ENCODE measurements at regions not wholly inside any gene's neighbourhood (a gene's known extent, or its start where the extent isn't known, plus 50 kb on each side); places are given as distances from the start of the nearest gene placed in this dataset.

DNA sequence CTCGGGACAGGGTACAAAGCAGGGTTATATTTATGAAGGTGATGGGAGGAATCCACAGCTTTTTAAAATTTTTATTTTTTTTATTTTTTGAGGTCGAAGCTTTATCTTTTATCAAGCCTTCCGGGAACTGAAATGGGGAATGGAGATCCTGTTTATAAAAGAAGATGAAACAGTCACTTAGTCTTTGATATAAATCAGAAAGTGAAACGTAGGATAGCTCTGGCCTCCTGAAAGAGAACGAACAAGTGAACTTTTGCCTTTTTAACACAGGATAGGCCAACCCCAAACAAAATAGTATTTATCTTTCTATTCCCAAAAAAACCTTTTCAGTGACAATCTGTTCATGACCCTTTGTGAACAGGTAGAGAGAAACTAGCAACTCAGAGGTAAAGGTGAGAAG is 634.0 kb upstream of the LMCD1 start:
- Histone ChIP-seq H3K36me3 (ENCODE audit: control insufficient read depth in 4 of 4, insufficient read depth in 4 of 4, low read length in 4 of 4) (no peaks in the 10 kb centered on the region), H3K9me3 (ENCODE audit: control insufficient read depth in 4 of 4, insufficient read depth in 3 of 4, low read length in 3 of 4) (peaks cover 0 to 5% (median under 1%) of the 10 kb centered on the region in 4 donors), H3K27me3 (ENCODE audit: control insufficient read depth in 3 of 3, insufficient read depth in 3 of 3, low read length in 2 of 3) (no peaks in the 10 kb centered on the region), H3K9ac (ENCODE audit: insufficient read depth in 1 of 2, low read length in 2 of 2) (no peak overlapping the region), H3K4me3 (no peak overlapping the region), H3K4me1 (ENCODE audit: control insufficient read depth in 5 of 5, insufficient read depth in 5 of 5, low read length in 5 of 5) (peaks cover 0 to 6% (median 0%) of the 10 kb centered on the region in 5 donors), H3K27ac (ENCODE audit: low read depth in 1 of 2, low read length in 1 of 2) (no peak overlapping the region)
- TF ChIP-seq, protein P1, sequence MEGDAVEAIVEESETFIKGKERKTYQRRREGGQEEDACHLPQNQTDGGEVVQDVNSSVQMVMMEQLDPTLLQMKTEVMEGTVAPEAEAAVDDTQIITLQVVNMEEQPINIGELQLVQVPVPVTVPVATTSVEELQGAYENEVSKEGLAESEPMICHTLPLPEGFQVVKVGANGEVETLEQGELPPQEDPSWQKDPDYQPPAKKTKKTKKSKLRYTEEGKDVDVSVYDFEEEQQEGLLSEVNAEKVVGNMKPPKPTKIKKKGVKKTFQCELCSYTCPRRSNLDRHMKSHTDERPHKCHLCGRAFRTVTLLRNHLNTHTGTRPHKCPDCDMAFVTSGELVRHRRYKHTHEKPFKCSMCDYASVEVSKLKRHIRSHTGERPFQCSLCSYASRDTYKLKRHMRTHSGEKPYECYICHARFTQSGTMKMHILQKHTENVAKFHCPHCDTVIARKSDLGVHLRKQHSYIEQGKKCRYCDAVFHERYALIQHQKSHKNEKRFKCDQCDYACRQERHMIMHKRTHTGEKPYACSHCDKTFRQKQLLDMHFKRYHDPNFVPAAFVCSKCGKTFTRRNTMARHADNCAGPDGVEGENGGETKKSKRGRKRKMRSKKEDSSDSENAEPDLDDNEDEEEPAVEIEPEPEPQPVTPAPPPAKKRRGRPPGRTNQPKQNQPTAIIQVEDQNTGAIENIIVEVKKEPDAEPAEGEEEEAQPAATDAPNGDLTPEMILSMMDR (IDR thresholded peaks at IDR 0.05; ENCODE audit: control extremely low read depth, extremely low read depth), result no peak
- 31 to 46% methylated on average over 5 of the region's 5 CpGs for WGBS, 2 donors
- no peak for ATAC-seq (ENCODE audit: insufficient read depth, low FRiP score)
- DNase-seq, result no peak

- 2 to 44% methylated on average over 1 of the region's 1 CpG for WGBS, 2 donors
- no peak overlapping the region for H3K4me3 ChIP-seq
- no peaks in the 10 kb centered on the region for H3K27me3 ChIP-seq (ENCODE audit: control insufficient read depth in 3 of 3, insufficient read depth in 3 of 3, low read length in 2 of 3)
- no peaks in the 10 kb centered on the region for H3K36me3 ChIP-seq (ENCODE audit: control insufficient read depth in 4 of 4, insufficient read depth in 4 of 4, low read length in 4 of 4)
- peaks cover 0 to 5% (median under 1%) of the 10 kb centered on the region in 4 donors for H3K9me3 ChIP-seq (ENCODE audit: control insufficient read depth in 4 of 4, insufficient read depth in 3 of 4, low read length in 3 of 4)
- peaks cover 0 to 6% (median 0%) of the 10 kb centered on the region in 5 donors for H3K4me1 ChIP-seq (ENCODE audit: control insufficient read depth in 5 of 5, insufficient read depth in 5 of 5, low read length in 5 of 5)
- ATAC-seq (ENCODE audit: insufficient read depth, low FRiP score), result no peak
- no peak for DNase-seq
- no peak overlapping the region for H3K27ac ChIP-seq (ENCODE audit: low read depth in 1 of 2, low read length in 1 of 2)
- no peak overlapping the region for H3K9ac ChIP-seq (ENCODE audit: insufficient read depth in 1 of 2, low read length in 2 of 2)
- TF ChIP-seq, protein P1 (IDR thresholded peaks at IDR 0.05; ENCODE audit: control extremely low read depth, extremely low read depth), result no peak
These were observed 630.5 kb upstream of the LMCD1 start for GRCh38 chr3:7871003-7871560.

- TF ChIP-seq, protein P1 (IDR thresholded peaks at IDR 0.05; ENCODE audit: control extremely low read depth, extremely low read depth), result no peak
- no peaks in the 10 kb centered on the region for H3K36me3 ChIP-seq (ENCODE audit: control insufficient read depth in 4 of 4, insufficient read depth in 4 of 4, low read length in 4 of 4)
- ATAC-seq (ENCODE audit: insufficient read depth, low FRiP score) (no peak), DNase-seq (no peak)
- no peak overlapping the region for H3K9ac ChIP-seq (ENCODE audit: insufficient read depth in 1 of 2, low read length in 2 of 2)
- peaks cover 0 to 3% (median under 1%) of the 10 kb centered on the region in 4 donors for H3K9me3 ChIP-seq (ENCODE audit: control insufficient read depth in 4 of 4, insufficient read depth in 3 of 4, low read length in 3 of 4)
- 86 to 91% methylated on average over 1 of the region's 1 CpG for WGBS, 2 donors
- no peaks in the 10 kb centered on the region for H3K27me3 ChIP-seq (ENCODE audit: control insufficient read depth in 3 of 3, insufficient read depth in 3 of 3, low read length in 2 of 3)
- H3K27ac ChIP-seq (ENCODE audit: low read depth in 1 of 2, low read length in 1 of 2), result no peak overlapping the region
- no peak overlapping the region for H3K4me3 ChIP-seq
- peaks cover 0 to 14% (median 6%) of the 10 kb centered on the region in 5 donors for H3K4me1 ChIP-seq (ENCODE audit: control insufficient read depth in 5 of 5, insufficient read depth in 5 of 5, low read length in 5 of 5)
These were observed 627.5 kb upstream of the LMCD1 start for GRCh38 chr3:7874116-7874515.

DNA sequence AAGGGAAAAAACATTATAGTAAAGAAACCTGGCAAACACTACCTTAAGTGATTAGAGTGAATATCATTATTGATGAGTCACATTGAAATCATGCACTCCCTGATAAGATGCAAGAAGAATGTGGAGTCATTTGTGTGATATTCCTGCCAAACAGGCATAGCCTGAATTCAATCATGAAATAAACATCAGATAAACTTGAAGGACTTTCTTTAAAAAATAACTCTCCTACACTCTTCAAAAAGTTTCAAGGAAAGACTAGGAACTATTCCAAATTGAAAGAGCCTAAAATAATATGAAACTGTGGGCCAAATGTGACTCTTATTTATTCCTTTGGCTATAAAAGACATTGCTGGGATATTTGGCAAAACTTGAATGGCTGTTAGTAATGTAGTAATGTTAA is 625.7 kb upstream of the LMCD1 start:
- Histone ChIP-seq H3K36me3 (ENCODE audit: control insufficient read depth in 4 of 4, insufficient read depth in 4 of 4, low read length in 4 of 4) (no peaks in the 10 kb centered on the region), H3K9ac (ENCODE audit: insufficient read depth in 1 of 2, low read length in 2 of 2) (no peak overlapping the region), H3K4me1 (ENCODE audit: control insufficient read depth in 5 of 5, insufficient read depth in 5 of 5, low read length in 5 of 5) (peaks cover 0 to 14% (median 4%) of the 10 kb centered on the region in 5 donors), H3K4me3 (no peak overlapping the region), H3K9me3 (ENCODE audit: control insufficient read depth in 4 of 4, insufficient read depth in 3 of 4, low read length in 3 of 4) (peaks cover 0 to 1% (median 0%) of the 10 kb centered on the region in 4 donors), H3K27ac (ENCODE audit: low read depth in 1 of 2, low read length in 1 of 2) (no peak overlapping the region), H3K27me3 (ENCODE audit: control insufficient read depth in 3 of 3, insufficient read depth in 3 of 3, low read length in 2 of 3) (no peaks in the 10 kb centered on the region)
- TF ChIP-seq, protein P1 (IDR thresholded peaks at IDR 0.05; ENCODE audit: control extremely low read depth, extremely low read depth), result no peak
- peak in 2 of 3 donors; percentile 86 to 88 for DNase-seq
- no peak for ATAC-seq (ENCODE audit: insufficient read depth, low FRiP score)

Data from lung (tissue), 11 donors.